HG03064 (cell line): ENCODE measurements at regions not wholly inside any gene's neighbourhood (a gene's known extent, or its start where the extent isn't known, plus 50 kb on each side); places are given as distances from the start of the nearest gene placed in this dataset.

Experiments used
- ATAC-seq: cut with Tn5 transposase; IDR thresholded peaks from one replicate; pipeline ENCODE4 v1.9.1; 2021; ENCODE audit warnings: low read depth; ENCODE audit not compliant: unreplicated experiment

DNA sequence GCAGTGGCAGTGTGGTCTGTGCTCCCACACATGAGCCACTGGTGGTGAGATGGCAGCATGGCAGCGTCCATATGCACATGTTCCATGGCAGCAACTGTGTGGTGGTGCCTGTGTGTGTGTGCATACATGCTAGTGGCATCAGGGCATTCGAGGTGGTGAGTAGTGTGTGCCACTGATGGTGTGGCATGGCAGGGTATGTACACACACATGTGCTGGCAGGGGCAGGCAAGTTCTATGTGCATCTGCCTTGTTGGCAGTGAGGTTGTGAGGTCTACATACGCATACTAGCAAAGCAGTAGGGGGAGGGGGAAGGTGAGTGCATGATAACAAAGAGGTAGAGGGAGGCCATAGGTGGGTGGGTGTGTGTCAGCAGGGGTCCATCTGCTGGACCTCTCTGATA lies 378.7 kb downstream of the C3orf38 start:
- no peak for ATAC-seq

DNA sequence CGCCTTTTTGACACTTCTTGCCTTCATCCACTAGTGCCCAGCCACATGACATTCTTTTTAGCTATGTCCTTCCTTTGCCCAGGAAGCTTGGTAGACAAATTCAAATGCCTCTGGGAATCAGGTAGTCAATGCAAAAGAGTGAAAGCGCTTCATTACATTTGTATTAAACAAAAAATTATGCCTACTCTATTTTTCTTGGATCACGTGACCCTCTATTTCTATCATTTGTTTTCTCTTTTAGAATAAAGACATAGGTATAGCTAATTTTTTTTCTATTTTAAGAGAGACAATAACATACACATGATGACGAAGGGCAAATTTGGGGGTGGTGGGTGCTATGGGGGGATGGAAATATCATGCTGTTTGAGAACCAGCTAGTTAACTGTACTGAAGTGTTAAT lies 384.8 kb downstream of the C3orf38 start:
- no peak for ATAC-seq

DNA sequence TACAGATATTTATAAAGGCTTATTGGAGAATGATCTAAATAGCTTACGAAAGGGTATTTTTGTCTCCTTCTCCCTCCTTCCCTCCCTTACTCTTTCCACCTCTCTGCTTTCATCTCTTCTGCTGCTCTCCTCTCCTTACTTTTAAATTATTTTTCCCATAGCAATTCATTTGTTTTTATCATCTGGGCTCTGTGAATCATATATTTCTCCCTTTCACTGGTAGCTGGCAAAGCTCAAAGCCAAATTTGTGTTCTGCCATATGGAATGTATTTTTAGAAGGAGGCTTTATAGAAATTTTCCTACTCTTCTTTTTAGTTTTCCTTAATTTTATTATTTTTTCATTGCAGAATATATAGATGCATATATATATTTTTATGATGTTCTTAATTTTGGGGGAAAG lies 385.8 kb downstream of the C3orf38 start:
- ATAC-seq, result no peak

DNA sequence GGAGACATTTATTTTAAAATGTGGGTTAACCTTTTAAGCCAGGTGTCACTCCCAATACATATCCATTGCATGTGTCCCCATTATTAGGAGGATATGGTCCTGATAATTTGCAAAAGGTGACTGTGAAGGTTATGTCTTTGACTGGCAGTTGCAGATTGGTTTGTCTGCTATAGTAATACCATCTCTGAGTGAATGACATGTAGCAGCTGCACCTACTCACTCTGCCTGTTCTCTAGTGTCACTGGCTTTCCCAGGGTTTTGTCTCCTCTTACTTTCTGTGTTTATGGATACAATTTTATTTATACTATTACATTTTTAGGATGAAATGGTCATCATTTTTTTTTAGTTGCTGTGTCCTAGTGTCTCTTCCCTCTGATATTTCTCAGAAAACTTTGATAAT lies 393.2 kb downstream of the C3orf38 start:
- no peak for ATAC-seq

DNA sequence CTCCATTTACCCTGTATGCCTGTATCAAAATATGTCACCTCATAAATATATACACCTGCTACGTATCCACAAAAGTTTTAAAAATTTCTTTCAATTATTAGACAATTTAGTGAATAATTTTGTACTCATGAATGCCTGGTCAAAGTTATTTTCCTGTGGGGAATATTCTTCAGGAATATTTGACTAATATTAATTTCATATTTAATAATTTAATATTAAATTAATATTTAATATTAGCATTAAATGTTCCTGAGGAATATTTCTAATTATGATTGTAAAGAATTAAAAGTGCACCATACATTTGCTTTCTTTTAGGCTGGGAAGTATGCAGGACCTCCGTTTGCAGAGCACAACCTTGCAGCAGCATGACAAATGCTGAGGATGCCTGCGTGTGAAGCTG lies 422.7 kb downstream of the C3orf38 start:
- no peak for ATAC-seq

DNA sequence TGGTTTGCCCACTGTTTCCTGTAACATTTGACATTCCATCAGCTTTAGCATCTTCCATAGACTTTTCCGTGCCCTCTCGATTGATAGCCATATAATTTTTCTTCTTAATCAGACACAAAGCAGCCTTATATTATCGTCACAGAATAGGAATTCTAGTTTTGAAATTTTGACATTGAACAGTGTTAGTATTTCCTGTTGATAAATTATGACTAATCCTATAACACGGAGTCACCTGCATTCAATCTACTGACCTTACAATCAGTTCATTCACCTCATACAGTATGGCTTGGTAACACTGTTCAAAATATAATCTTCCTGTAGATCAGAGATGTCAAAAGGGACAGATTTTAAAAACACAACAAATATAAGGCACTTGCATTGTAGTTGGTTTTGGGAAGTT lies 423.7 kb downstream of the C3orf38 start:
- no peak for ATAC-seq

DNA sequence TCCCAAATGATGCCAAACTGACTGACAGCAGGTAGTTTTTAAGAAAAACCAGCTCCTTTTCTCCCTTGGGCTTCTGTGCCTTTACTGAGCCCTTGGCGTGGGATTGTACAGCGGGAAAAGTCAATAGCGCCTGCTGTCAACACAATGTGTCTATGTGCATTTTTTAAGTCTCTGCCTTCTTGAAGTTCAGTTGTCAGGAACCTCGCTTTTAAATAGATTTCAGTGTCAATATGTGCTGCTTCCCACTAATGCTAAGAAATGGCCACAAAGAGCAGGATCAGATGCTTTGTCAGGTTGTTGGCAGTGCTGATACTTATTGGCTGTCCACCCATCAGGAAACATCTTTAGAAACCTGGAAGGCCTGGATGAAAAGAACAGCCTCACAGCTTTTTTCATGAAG lies 424.4 kb downstream of the C3orf38 start:
- no peak for ATAC-seq

DNA sequence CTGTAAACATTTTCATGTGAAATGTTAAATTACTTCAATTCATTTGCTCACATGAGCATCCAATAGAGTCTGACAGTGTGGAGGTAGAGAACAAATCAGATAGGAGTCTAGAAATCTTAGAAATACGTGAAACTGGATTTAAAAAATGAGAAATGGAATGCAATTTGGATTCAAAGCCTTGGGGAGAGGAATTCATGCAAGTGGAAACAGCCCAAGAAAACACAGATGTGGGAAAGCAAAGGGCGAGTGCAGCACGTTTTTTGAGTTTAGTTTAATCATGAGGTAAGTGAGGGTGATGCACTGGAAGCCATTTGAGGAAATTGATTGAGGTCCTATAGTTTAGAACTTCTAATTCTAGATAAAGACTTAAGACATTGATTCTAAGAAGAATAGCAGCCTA lies 434.7 kb downstream of the C3orf38 start:
- ATAC-seq, result no peak

DNA sequence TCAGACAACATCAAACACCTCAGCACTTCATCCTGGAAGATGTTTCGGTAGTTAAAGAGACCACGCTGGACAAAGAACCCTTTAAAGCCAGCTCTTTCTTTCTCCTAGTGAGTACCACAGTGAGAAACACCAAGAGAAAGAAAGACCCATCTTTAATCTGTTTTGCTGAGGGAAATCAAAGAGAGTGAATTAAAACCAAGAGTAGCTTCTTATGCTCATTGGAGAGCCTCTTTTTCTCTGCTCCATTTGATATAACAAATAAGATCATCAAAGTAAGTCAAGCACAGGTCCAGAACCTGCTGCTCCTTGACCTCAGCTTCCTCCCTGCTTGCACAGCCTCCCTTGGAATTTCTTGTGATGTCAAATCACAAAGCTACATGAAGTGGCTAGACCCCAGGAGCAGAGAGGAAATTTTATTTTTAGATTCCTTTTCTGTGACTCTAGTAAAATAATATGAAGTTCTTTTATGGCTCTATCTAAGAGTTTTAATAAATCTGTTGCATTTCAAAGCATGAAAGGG lies 436.4 kb downstream of the C3orf38 start:
- ATAC-seq, result no peak

DNA sequence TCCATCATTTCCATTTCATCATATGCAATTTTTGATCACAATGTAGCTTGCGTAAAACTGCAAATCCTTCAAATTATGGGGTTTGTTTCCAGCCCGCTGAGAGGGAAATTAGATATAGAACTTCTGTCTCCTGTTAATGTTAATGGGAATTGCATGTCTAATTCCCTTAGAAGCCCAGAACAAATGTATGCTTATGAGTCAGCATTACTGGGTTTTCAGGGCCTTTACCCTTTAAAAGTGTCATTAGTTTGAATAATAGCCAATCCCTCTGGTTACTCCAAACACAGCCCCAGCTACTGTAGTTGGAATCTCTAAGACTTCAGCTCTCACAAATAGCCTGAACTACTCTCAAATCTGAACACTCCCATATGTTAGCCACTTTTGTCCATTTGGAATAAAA lies 439.4 kb downstream of the C3orf38 start:
- no peak for ATAC-seq

DNA sequence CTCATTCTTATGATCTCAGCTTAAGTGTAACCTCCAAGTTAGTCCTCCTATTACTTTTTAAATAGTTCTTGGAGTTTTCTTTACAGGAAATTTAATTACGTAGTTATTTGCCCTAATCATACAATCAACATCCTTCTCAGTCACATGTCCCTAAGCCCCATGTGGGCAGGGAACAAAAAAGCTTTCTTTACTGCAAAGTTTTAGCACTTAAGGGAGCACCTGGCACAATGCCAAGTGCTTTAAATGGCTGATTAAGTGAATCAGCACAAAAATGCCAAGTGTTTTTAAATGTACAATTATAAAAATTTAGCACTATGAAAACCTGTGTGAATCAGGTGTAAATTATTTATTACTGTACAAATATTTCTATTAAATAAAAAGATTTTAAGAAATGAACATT lies 445.3 kb downstream of the C3orf38 start:
- no peak for ATAC-seq

DNA sequence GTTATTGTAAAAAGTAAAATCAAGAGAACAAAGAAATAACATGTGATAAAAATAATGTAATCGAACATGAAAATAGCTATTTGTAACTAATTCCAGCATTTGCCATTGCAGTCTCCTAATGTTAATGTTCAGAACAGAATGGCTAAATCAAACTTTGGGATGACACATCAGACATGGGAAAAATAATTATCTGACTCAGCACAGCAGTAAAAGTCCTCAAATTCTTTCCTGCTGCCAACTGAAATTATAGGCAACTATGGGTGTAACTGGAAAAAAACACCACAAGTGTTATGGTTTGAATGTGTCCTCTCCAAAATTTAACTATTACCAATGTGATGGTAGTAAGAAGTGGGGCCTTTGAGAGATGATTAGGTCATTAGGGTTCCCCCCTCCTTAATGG lies 446.7 kb downstream of the C3orf38 start:
- ATAC-seq, result no peak

DNA sequence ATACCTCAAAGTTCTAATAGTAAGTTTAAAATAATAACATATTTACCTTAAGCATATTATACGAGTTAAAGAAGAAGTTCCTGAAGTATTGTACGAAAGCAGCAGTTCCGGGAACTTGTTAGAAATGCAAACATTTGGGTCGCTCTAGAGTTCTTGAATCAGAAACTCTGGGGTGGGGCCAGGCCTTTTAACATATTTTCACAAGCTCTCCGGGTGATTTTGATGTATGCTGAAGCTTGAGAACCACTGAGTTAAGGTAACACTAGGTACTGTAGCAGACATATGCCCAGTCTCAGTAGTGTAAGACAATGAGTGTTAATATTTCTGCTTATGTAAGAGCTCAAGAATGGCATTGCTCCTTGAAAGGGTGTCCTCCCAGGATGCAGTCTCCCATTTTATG lies 461.1 kb downstream of the C3orf38 start:
- no peak for ATAC-seq

DNA sequence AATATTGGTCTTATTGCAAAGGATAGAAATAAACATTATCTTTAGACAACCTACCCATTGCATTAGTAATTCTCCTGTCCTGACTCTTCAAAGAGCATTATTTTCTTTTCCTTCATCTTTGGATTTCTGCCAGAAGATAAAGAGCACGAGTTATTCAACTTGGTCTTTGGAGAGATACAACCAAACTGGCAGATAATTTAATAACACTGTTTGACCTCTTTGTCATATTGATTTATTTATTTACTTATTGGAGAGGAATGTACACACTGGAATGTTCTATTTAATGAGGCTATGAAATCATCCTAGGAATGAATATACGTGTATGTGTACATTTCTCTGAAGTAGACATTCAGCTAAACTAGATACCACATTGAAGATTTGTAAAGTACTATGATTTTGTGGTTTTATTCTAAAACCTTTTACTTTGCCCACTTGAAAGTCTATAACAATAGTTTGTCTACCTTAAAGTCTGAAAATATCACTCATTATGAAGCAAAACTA lies 462.1 kb downstream of the C3orf38 start:
- no peak for ATAC-seq

DNA sequence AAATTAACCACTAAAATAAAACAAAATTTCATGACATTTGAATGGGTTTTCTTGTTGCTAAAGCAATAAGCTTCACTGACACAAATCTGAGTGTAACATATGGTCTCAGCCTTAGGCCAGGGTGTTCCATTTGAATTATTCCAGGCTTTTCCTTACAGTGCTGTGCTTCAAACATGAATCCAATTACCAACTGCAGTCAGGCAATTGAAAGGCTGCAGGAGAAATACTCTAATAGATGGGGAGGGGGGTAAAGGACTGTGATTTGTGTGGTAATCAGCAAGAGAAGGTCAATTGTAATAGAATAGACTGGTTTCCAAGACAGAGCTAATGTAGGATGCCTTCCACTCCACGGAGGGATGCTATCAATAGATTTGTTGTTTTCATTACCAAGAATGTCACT lies 466.7 kb downstream of the C3orf38 start:
- ATAC-seq, result no peak

DNA sequence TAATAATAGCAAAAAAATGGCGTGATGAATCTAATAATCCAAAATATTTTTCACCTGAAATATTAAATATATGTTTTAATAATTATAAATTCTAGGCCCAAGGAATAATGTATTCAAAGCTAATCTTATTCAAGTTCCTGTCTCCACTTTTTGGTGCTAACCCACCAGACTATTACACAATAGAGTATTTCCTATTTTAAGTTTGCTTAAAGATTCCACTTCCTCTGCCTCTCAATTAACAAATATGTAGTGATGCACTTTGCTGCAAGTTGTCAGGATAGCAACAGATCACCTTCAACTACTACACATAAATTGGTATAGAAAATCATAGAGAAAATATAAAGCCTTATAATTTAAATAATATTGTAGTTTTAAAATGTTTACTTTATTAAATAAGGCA lies 467.5 kb downstream of the C3orf38 start:
- no peak for ATAC-seq

DNA sequence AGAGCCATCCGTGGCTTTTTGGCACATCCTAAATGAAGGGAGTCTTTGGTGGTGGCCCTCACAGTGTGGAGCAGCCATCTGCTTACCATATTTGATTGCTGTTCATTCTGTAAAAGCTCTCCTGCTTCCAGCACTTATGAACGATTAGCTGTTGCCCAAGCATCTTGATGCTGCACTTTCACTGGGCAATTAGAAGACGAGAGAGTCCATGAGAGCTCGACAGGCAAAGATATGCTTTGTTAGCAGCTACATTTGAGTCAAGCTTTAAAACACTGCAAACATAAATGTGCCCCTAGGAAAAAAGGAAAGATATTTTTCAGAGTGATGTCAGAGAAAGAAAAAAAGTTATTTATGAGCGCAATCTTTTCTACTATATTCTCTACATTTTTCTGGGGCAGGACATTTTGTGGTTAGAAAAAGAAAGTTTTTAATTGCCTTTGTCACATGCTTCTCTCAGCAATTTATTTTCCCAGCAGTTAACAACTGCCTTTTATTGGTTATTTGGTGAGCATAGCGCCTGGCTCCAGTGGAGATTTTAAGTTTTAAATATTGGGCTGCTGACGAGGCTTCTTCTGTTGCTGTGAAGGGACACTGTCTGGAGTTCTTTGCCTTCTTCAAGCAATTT lies 468.4 kb downstream of the C3orf38 start:
- ATAC-seq, result no peak

DNA sequence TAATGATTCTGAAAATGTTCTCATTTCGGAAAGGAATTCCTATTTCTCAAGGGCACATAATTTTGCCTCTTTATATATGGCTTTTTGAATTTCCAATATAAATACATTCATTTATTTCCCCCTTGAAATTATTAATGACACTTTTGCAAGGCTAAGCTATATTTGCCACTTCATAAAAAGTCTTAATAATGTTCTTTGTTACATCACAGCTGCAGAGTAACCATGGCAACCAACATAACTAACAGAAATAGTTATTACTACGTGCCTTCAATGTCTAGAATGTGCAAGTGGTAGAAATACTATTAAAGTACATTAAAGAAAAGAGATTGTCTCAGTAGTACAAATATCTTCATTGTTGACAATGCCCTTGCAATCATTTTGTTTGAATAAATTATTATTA lies 471.8 kb downstream of the C3orf38 start:
- no peak for ATAC-seq

DNA sequence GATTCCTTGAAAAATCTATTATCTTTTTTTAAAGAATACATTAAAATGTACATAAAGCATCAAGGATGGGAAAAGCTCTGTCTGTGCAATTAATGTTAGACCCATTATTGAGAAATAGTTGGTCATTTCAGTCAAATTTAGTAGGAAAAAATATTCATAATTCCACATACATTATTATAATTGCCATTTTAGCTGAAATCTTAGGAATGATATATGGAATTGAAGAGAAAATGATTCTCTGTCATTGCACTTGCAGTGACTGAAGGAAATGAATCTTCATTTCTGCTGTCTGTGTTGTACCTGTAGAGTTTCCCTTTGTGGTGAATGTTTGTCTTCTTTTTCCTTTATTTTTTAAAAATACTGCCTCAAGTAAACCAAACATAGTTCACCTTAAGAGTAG lies 473.9 kb downstream of the C3orf38 start:
- ATAC-seq, result no peak

DNA sequence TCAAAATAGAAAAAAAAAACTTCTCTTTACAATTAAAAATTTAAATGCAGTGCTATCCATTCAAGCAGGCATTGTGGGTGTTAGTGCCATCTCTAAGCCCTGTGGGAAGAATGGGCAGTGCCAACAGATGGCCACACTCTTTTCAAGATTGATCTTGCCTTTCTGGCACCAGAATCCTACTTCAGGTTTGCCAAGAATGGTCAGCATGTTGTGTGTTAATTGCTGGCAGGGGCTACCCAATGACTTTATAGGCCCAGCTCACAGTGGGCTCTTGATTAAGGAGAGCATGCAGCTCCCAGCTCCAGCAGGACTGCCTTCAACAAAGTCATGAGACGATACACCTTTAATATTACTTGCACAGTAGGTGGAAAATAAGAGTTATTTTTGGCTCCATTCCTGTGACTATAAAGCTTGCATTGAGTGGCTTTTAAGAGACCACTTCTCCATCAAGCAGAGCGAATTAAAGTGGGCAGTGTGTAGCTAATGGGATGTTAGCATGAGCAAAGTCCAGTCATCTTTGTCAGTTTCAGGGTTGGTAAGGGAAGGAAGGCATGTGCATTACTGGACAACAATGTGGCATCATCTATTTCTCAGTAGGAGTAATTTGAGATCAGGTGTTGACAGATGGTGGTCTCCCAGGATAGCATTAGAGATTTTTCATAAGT lies 476.8 kb downstream of the C3orf38 start:
- no peak for ATAC-seq

DNA sequence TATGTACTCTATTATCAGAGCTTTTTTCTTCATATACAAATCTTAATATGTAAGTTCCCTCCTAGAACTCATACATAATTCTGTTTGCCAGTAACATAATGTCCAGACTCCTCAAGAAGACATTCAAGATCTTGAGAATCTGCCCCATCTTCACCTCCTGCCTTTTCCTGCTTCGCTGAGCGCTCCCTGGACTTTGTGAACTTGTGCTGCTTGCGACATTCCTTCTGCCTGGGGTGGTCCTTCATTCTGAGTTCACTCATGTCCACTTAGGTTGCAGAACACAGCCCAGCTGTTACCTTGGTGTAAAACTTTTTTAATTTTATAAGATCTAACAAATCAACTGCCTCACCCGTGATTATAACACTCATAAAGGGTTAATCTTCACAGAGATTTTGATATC lies 478.5 kb upstream of the EPHA3 start:
- ATAC-seq, result no peak

DNA sequence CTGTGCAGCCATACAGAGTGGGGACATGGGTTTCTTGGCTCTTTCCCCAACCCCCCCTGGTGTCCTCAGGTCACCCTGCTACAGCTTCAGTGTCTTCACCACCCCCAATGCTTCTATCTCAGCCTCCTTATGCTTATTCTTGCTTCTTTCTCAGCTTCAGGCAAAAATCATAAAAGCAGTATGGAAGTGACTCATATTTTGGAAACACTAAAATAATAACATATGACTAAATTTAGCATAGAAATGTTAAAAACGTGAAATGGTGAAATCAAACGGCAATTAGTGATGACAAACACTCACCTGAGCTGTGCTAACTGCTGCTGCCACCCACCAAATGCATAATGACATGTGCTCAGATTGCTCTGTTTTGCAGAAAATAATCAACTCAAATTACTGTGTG lies 475.2 kb upstream of the EPHA3 start:
- ATAC-seq, result no peak
